Activated T-cell treated with anti-CD3 and anti-CD28 coated beads, Interleukin-2, amount 50 U/mL, for 24 hours (primary cell): ENCODE measurements at regions not wholly inside any gene's neighbourhood (a gene's known extent, or its start where the extent isn't known, plus 50 kb on each side); places are given as distances from the start of the nearest gene placed in this dataset.

Experiments
- DNase-seq: peaks from one replicate; pipeline ENCODE4 v3.0.0-alpha.2; 2020
- H3K27ac Mint-ChIP-seq: 2 replicates; pipeline ENCODE4 v1.8.0; 2020; ENCODE audit warnings: mild to moderate bottlenecking, mixed read lengths
- H3K27me3 Mint-ChIP-seq: 2 replicates; pipeline ENCODE4 v1.8.0; 2020; ENCODE audit warnings: mixed read lengths
- H3K36me3 Mint-ChIP-seq: 2 replicates; pipeline ENCODE4 v1.8.0; 2020; ENCODE audit warnings: low read depth, mixed read lengths
- H3K4me1 Mint-ChIP-seq: 2 replicates; pipeline ENCODE4 v1.8.0; 2020; ENCODE audit warnings: low read depth, mixed read lengths
- H3K4me3 Mint-ChIP-seq: 2 replicates; pipeline ENCODE4 v1.8.0; 2020; ENCODE audit warnings: mild to moderate bottlenecking, moderate library complexity, mixed read lengths
- H3K9me3 Mint-ChIP-seq: 2 replicates; pipeline ENCODE4 v1.8.0; 2020; ENCODE audit warnings: mixed read lengths

DNA sequence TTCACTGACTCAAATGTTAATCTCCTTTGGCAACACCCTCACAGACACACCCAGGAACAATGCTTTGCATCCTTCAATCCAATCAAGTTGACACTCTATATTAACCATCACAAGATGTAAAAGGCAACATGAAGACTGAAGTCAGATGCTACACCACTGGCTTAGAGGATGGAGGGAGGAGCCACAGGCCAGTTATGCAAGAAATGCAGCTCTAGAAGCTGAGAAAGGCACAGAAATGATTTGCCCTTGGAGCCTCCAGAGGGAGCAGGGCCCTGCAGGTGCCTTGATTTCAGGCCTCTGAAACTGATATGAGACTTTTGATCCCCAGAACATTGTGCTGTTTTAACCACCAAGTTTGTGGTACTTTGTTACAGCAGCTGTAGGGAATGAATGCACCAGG, 276.3 kb downstream of the KCNS3 start:
- Mint-ChIP-seq H3K27me3 (peaks cover 7% of the 10 kb centered on the region), H3K4me1 (no peaks in the 10 kb centered on the region)
- no peak for DNase-seq

GRCh38 chr2:18154259-18154658, 275.8 kb downstream of the KCNS3 start:
- no peaks in the 10 kb centered on the region for H3K36me3 Mint-ChIP-seq
- no peak for DNase-seq
- no peak overlapping the region for H3K27ac Mint-ChIP-seq
- H3K4me1 Mint-ChIP-seq = no peaks in the 10 kb centered on the region
- H3K9me3 Mint-ChIP-seq = no peaks in the 10 kb centered on the region
- H3K4me3 Mint-ChIP-seq = no peak overlapping the region
- H3K27me3 Mint-ChIP-seq = peaks cover 7% of the 10 kb centered on the region

More for the DNA sequence above, 276.3 kb downstream of the KCNS3 start:
- H3K27ac Mint-ChIP-seq = no peak overlapping the region
- H3K4me3 Mint-ChIP-seq = no peak overlapping the region
- no peaks in the 10 kb centered on the region for H3K9me3 Mint-ChIP-seq
- no peaks in the 10 kb centered on the region for H3K36me3 Mint-ChIP-seq

DNA sequence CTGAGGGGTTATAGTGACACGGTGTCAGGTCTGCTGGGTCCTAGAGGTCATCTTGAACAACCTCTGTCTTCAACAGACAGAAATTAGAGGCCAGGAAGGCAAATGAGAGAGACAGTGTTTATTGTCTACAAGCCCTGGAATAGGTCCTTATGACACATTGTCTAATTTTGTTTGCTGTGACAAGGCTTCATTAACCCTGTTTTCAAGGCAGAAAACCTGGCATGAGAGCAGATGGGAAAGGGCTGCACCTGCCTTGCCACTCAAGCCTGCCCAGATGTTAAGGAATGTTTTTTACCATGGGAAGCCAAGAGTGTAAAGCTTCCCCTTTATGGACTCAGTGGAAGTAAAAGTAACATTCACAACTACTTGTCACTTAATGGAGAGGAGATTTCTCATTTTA, 275.3 kb downstream of the KCNS3 start:
- DNase-seq = no peak
- Mint-ChIP-seq H3K9me3 (no peaks in the 10 kb centered on the region), H3K4me3 (no peak overlapping the region), H3K27ac (no peak overlapping the region), H3K4me1 (no peaks in the 10 kb centered on the region), H3K27me3 (peaks cover 7% of the 10 kb centered on the region), H3K36me3 (no peaks in the 10 kb centered on the region)

DNA sequence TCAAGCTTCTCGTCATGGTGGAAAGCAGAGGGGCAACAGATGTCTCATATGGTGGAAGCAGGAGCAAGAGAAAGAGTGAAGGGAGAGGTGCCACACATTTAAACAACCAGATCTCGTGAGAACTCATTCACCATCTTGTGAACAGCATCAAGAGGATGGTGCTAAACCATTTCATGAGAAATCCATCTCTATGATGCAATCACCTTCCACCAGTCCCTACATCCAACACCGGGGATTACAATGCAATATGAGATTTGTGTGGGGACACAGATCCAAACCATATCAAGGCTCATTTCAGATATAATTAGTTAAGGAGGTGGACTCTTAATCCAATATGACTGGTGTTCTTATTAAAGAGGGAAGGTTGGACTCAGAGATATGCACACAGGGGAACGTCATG, 272.8 kb downstream of the KCNS3 start:
- H3K9me3 Mint-ChIP-seq = no peaks in the 10 kb centered on the region
- no peaks in the 10 kb centered on the region for H3K36me3 Mint-ChIP-seq
- no peak overlapping the region for H3K27ac Mint-ChIP-seq
- H3K4me1 Mint-ChIP-seq = no peaks in the 10 kb centered on the region
- H3K27me3 Mint-ChIP-seq = peaks cover 7% of the 10 kb centered on the region
- no peak for DNase-seq
- H3K4me3 Mint-ChIP-seq = no peak overlapping the region

- H3K4me1 Mint-ChIP-seq = no peaks in the 10 kb centered on the region
- no peak overlapping the region for H3K4me3 Mint-ChIP-seq
- no peak overlapping the region for H3K27ac Mint-ChIP-seq
- no peaks in the 10 kb centered on the region for H3K36me3 Mint-ChIP-seq
- DNase-seq = no peak
- no peaks in the 10 kb centered on the region for H3K9me3 Mint-ChIP-seq
- H3K27me3 Mint-ChIP-seq = peaks cover 7% of the 10 kb centered on the region
These were observed 271.3 kb downstream of the KCNS3 start for GRCh38 chr2:18149660-18150246.

DNA sequence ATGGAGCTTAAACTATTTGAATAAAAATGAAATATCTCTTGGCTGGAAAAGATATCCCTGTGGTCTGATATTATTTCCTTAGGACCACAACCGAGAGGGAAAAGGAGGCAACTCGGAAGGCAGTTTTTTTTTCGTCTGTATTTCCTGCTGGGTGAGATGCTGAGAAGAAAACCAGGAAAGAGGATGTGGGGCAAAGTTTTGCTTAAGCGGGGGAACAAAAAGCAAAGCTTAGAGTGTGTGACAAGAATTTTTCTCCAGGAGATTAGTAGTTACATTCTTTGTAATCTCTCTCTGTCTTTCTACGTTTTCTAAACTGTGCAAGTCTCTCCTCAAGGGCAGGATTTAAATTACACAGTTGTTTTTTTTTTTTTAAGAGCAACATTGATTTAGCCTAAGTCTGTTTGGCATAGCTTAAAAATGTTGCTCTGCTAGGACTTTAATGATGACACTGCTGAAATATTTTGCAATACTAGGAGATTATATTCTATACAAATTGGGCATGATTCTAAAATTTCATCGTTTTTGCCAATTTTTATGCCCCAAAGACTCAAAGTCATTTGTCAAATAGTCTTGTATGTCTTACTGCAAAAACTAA, 258.5 kb downstream of the KCNS3 start:
- DNase-seq = no peak
- no peak overlapping the region for H3K4me3 Mint-ChIP-seq
- no peaks in the 10 kb centered on the region for H3K36me3 Mint-ChIP-seq
- H3K27ac Mint-ChIP-seq = no peak overlapping the region
- peaks cover 2% of the 10 kb centered on the region for H3K9me3 Mint-ChIP-seq
- H3K4me1 Mint-ChIP-seq = peaks cover 2% of the 10 kb centered on the region
- H3K27me3 Mint-ChIP-seq = no peaks in the 10 kb centered on the region

DNA sequence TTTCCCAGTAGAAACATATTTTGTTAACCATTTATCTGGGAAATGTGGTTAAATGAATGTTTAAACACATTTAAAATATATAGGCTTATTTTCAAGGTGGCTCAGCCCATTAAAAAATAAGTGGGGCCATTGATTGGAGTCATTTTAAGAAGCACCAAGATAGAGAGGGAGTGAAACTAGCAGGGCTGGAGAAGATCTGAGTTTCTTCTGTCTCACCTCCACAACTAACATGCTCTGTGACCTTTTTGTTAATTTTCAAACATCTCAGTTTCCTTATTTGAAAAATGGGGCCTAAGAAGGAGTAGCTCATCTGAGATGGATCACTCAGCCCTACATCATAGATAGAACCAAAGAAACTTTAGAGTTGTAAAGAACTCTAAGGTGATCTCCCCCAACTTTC, 254.8 kb downstream of the KCNS3 start:
- H3K27me3 Mint-ChIP-seq = no peaks in the 10 kb centered on the region
- no peak overlapping the region for H3K27ac Mint-ChIP-seq
- no peak overlapping the region for H3K4me3 Mint-ChIP-seq
- no peaks in the 10 kb centered on the region for H3K9me3 Mint-ChIP-seq
- no peaks in the 10 kb centered on the region for H3K36me3 Mint-ChIP-seq
- peaks cover 2% of the 10 kb centered on the region for H3K4me1 Mint-ChIP-seq
- no peak for DNase-seq

GRCh38 chr2:18132697-18133096, 254.2 kb downstream of the KCNS3 start:
- Mint-ChIP-seq H3K36me3 (no peaks in the 10 kb centered on the region), H3K9me3 (no peaks in the 10 kb centered on the region), H3K4me3 (no peak overlapping the region), H3K27me3 (no peaks in the 10 kb centered on the region), H3K4me1 (peaks cover 2% of the 10 kb centered on the region), H3K27ac (no peak overlapping the region)
- no peak for DNase-seq

DNA sequence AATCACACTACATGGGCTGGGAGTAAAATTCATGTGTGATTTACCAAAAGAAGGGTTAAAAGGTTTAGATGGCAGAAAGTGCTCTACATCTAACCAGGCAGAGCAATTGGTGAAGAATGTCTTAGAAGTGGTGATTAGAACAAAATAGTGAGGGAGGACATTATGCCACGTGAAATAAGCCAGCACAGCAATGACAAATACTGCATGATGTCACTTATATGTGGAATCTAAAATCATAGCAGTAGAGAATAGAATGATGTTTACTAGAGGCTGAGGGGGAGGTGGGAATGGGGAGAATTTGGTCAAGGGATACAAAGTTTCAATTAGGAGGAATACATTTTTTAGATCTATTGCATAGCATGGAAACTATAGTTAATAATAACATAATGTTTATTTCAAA, 253.3 kb downstream of the KCNS3 start:
- Mint-ChIP-seq H3K27ac (no peak overlapping the region), H3K4me3 (no peak overlapping the region), H3K9me3 (no peaks in the 10 kb centered on the region)

GRCh38 chr2:18129348-18129747, 250.9 kb downstream of the KCNS3 start:
- Mint-ChIP-seq H3K4me1 (peaks cover 2% of the 10 kb centered on the region), H3K9me3 (no peaks in the 10 kb centered on the region), H3K27me3 (no peaks in the 10 kb centered on the region), H3K36me3 (no peaks in the 10 kb centered on the region), H3K27ac (no peak overlapping the region), H3K4me3 (no peak overlapping the region)
- no peak for DNase-seq

More for the DNA sequence above, 253.3 kb downstream of the KCNS3 start:
- DNase-seq = no peak
- H3K36me3 Mint-ChIP-seq = no peaks in the 10 kb centered on the region
- peaks cover 2% of the 10 kb centered on the region for H3K4me1 Mint-ChIP-seq
- H3K27me3 Mint-ChIP-seq = no peaks in the 10 kb centered on the region

GRCh38 chr2:18125303-18125702, 246.8 kb downstream of the KCNS3 start:
- no peak for DNase-seq
- Mint-ChIP-seq H3K27ac (no peak overlapping the region), H3K9me3 (no peaks in the 10 kb centered on the region), H3K4me1 (no peaks in the 10 kb centered on the region), H3K36me3 (no peaks in the 10 kb centered on the region), H3K27me3 (peaks cover 10% of the 10 kb centered on the region), H3K4me3 (no peak overlapping the region)

- Mint-ChIP-seq H3K36me3 (no peaks in the 10 kb centered on the region), H3K27me3 (peaks cover 10% of the 10 kb centered on the region), H3K9me3 (no peaks in the 10 kb centered on the region), H3K4me1 (no peaks in the 10 kb centered on the region), H3K4me3 (no peak overlapping the region), H3K27ac (no peak overlapping the region)
- no peak for DNase-seq
These were observed 245.8 kb downstream of the KCNS3 start for GRCh38 chr2:18124116-18124835.

GRCh38 chr2:18123577-18123976, 245.1 kb downstream of the KCNS3 start:
- no peaks in the 10 kb centered on the region for H3K4me1 Mint-ChIP-seq
- H3K9me3 Mint-ChIP-seq = no peaks in the 10 kb centered on the region
- no peak overlapping the region for H3K27ac Mint-ChIP-seq
- no peak for DNase-seq
- H3K4me3 Mint-ChIP-seq = no peak overlapping the region
- H3K36me3 Mint-ChIP-seq = no peaks in the 10 kb centered on the region
- H3K27me3 Mint-ChIP-seq = peaks cover 10% of the 10 kb centered on the region

- Mint-ChIP-seq H3K4me3 (no peak overlapping the region), H3K36me3 (no peaks in the 10 kb centered on the region), H3K4me1 (no peaks in the 10 kb centered on the region), H3K27ac (no peak overlapping the region), H3K9me3 (no peaks in the 10 kb centered on the region), H3K27me3 (peaks cover 10% of the 10 kb centered on the region)
- no peak for DNase-seq
These were observed 244.7 kb downstream of the KCNS3 start for GRCh38 chr2:18123211-18123570.

GRCh38 chr2:18122544-18123210, 244.2 kb downstream of the KCNS3 start:
- Mint-ChIP-seq H3K4me3 (no peak overlapping the region), H3K27me3 (peaks cover 10% of the 10 kb centered on the region), H3K36me3 (no peaks in the 10 kb centered on the region), H3K9me3 (no peaks in the 10 kb centered on the region), H3K4me1 (no peaks in the 10 kb centered on the region), H3K27ac (no peak overlapping the region)
- DNase-seq = no peak
